Calu3 (cell line): ENCODE measurements at regions not wholly inside any gene's neighbourhood (a gene's known extent, or its start where the extent isn't known, plus 50 kb on each side); places are given as distances from the start of the nearest gene placed in this dataset.

ENCODE experiments used
- BruUV-seq: library from RNA; stranded (reverse); fragments of 400-500 nt; replicated peaks from 2 replicates; lab custom pipeline; 2021; lab: Mats Ljungman, UMichigan
- CTCF ChIA-PET: fragments of 300-600 bp; sonication (Branson Sonifier 250); formaldehyde crosslinking; loops from one replicate; lab custom pipeline; 2022; ENCODE audit warnings: antibody characterized with exemption; lab: Charles Lee
- DNase-seq: peaks from one replicate; pipeline ENCODE4 v3.0.0; 2022
- H3K27ac Mint-ChIP-seq: one replicate; pipeline ENCODE4 v1.8.0; 2022; ENCODE audit warnings: mixed read lengths; ENCODE audit not compliant: unreplicated experiment
- H3K27me3 Mint-ChIP-seq: one replicate; pipeline ENCODE4 v1.8.0; 2022; ENCODE audit warnings: mixed read lengths; ENCODE audit not compliant: unreplicated experiment
- H3K36me3 Mint-ChIP-seq: one replicate; pipeline ENCODE4 v1.8.0; 2022; ENCODE audit warnings: mild to moderate bottlenecking, moderate library complexity, mixed read lengths; ENCODE audit not compliant: insufficient read depth, unreplicated experiment
- H3K4me1 Mint-ChIP-seq: one replicate; pipeline ENCODE4 v1.8.0; 2022; ENCODE audit warnings: mild to moderate bottlenecking, low read depth, mixed read lengths; ENCODE audit not compliant: unreplicated experiment
- H3K4me3 Mint-ChIP-seq: one replicate; pipeline ENCODE4 v1.8.0; 2022; ENCODE audit warnings: mild to moderate bottlenecking, low read depth, moderate library complexity, mixed read lengths; ENCODE audit not compliant: unreplicated experiment
- H3K9me3 Mint-ChIP-seq: one replicate; pipeline ENCODE4 v1.8.0; 2022; ENCODE audit warnings: low read depth, mixed read lengths; ENCODE audit not compliant: unreplicated experiment
- CTCF ChIP-seq: fragments of 200-600 bp; IDR thresholded peaks from one replicate; pipeline ENCODE4 v1.8.0; 2022; ENCODE audit warnings: antibody characterized with exemption; ENCODE audit not compliant: unreplicated experiment
- intact Hi-C: fragments of 100-400 bp; cut with micrococcal nuclease; formaldehyde crosslinking; loops from one replicate; pipeline ENCODE4 v1.10.0; 2022; ENCODE audit not compliant: unreplicated experiment

- no TSS peak for BruUV-seq
Observed at GRCh38 chr18:28846958-28847357, 670.0 kb upstream of the CDH2 start.

GRCh38 chr18:28837100-28837499 lies 660.2 kb upstream of the CDH2 start:
- Mint-ChIP-seq H3K27me3 (no peaks in the 10 kb centered on the region), H3K4me3 (no peak overlapping the region), H3K27ac (no peak overlapping the region), H3K4me1 (peaks cover 18% of the 10 kb centered on the region), H3K36me3 (peaks cover 7% of the 10 kb centered on the region), H3K9me3 (peaks cover 5% of the 10 kb centered on the region)
- intact Hi-C loops = no loop called here
- CTCF ChIA-PET = no interaction called here
- no TSS peak for BruUV-seq
- TF ChIP-seq CTCF = no peak
- DNase-seq = no peak

More at GRCh38 chr18:28846958-28847357, 670.0 kb upstream of the CDH2 start:
- H3K4me1 Mint-ChIP-seq = no peaks in the 10 kb centered on the region
- H3K4me3 Mint-ChIP-seq = no peak overlapping the region
- no peak overlapping the region for H3K27ac Mint-ChIP-seq
- intact Hi-C loops = no loop called here
- peaks cover 18% of the 10 kb centered on the region for H3K9me3 Mint-ChIP-seq
- DNase-seq = no peak
- CTCF ChIA-PET = no interaction called here
- TF ChIP-seq CTCF = no peak
- no peaks in the 10 kb centered on the region for H3K27me3 Mint-ChIP-seq
- H3K36me3 Mint-ChIP-seq = no peaks in the 10 kb centered on the region

GRCh38 chr18:28834889-28835288 lies 658.0 kb upstream of the CDH2 start:
- Mint-ChIP-seq H3K4me1 (peaks cover 18% of the 10 kb centered on the region), H3K27me3 (no peaks in the 10 kb centered on the region), H3K4me3 (no peak overlapping the region), H3K9me3 (peaks cover 5% of the 10 kb centered on the region), H3K27ac (peak overlapping the region; percentile 53), H3K36me3 (peaks cover 7% of the 10 kb centered on the region)
- CTCF ChIA-PET = no interaction called here
- intact Hi-C loops = no loop called here
- TF ChIP-seq CTCF = no peak
- peak; percentile 42 for DNase-seq
- BruUV-seq = no TSS peak

GRCh38 chr18:28831908-28832307 lies 655.0 kb upstream of the CDH2 start:
- H3K4me1 Mint-ChIP-seq = peaks cover 11% of the 10 kb centered on the region
- H3K27me3 Mint-ChIP-seq = no peaks in the 10 kb centered on the region
- TF ChIP-seq CTCF = no peak
- no peak overlapping the region for H3K4me3 Mint-ChIP-seq
- CTCF ChIA-PET = no interaction called here
- intact Hi-C loops = no loop called here
- BruUV-seq = no TSS peak
- no peak for DNase-seq
- H3K36me3 Mint-ChIP-seq = peaks cover 7% of the 10 kb centered on the region
- no peaks in the 10 kb centered on the region for H3K9me3 Mint-ChIP-seq
- H3K27ac Mint-ChIP-seq = no peak overlapping the region
